Neural crest cell (in vitro differentiated cells): ENCODE measurements at regions not wholly inside any gene's neighbourhood (a gene's known extent, or its start where the extent isn't known, plus 50 kb on each side); places are given as distances from the start of the nearest gene placed in this dataset.

Experiments
- DNase-seq: peaks from one replicate; pipeline ENCODE4 v3.0.0; 2021; ENCODE audit warnings: low read depth, mixed read lengths, low spot score
- H3K27ac Mint-ChIP-seq: one replicate; pipeline ENCODE4 v1.8.0; 2021; ENCODE audit warnings: mild to moderate bottlenecking, mixed read lengths; ENCODE audit not compliant: unreplicated experiment
- H3K27me3 Mint-ChIP-seq: 2 replicates; pipeline ENCODE4 v1.8.0; 2021; ENCODE audit warnings: low read depth, mild to moderate bottlenecking, mixed read lengths
- H3K36me3 Mint-ChIP-seq: 2 replicates; pipeline ENCODE4 v1.8.0; 2021; ENCODE audit warnings: low read depth, mild to moderate bottlenecking, mixed read lengths
- H3K4me1 Mint-ChIP-seq: 2 replicates; pipeline ENCODE4 v1.8.0; 2021; ENCODE audit warnings: mixed read lengths
- H3K4me3 Mint-ChIP-seq: one replicate; pipeline ENCODE4 v1.8.0; 2021; ENCODE audit warnings: mild to moderate bottlenecking, mixed read lengths
- H3K9me3 Mint-ChIP-seq: 2 replicates; pipeline ENCODE4 v1.8.0; 2021; ENCODE audit warnings: mixed read lengths
- CTCF ChIP-seq: fragments of 200-600 bp; sonication (generic); conservative IDR thresholded peaks from 2 replicates; pipeline ENCODE4 v1.5.0; 2021; ENCODE audit warnings: antibody characterized with exemption, mild to moderate bottlenecking

GRCh38 chr14:53493860-53494259, 340.7 kb upstream of the DDHD1 start:
- Mint-ChIP-seq H3K9me3 (peaks cover 2% of the 10 kb centered on the region), H3K36me3 (no peaks in the 10 kb centered on the region), H3K4me3 (no peak overlapping the region), H3K4me1 (no peaks in the 10 kb centered on the region), H3K27me3 (no peaks in the 10 kb centered on the region), H3K27ac (no peak overlapping the region)
- TF ChIP-seq CTCF: no peak
- DNase-seq: no peak

GRCh38 chr14:53493320-53493719, 340.2 kb upstream of the DDHD1 start:
- Mint-ChIP-seq H3K4me1 (no peaks in the 10 kb centered on the region), H3K36me3 (no peaks in the 10 kb centered on the region), H3K27me3 (no peaks in the 10 kb centered on the region), H3K27ac (no peak overlapping the region), H3K9me3 (no peaks in the 10 kb centered on the region), H3K4me3 (no peak overlapping the region)
- DNase-seq: no peak
- TF ChIP-seq CTCF: no peak

GRCh38 chr14:53491884-53492277, 338.8 kb upstream of the DDHD1 start:
- no peak for DNase-seq
- no peaks in the 10 kb centered on the region for H3K9me3 Mint-ChIP-seq
- no peaks in the 10 kb centered on the region for H3K4me1 Mint-ChIP-seq
- H3K27me3 Mint-ChIP-seq: no peaks in the 10 kb centered on the region
- H3K27ac Mint-ChIP-seq: no peak overlapping the region
- TF ChIP-seq CTCF: no peak
- no peaks in the 10 kb centered on the region for H3K36me3 Mint-ChIP-seq
- no peak overlapping the region for H3K4me3 Mint-ChIP-seq

- H3K36me3 Mint-ChIP-seq: no peaks in the 10 kb centered on the region
- no peaks in the 10 kb centered on the region for H3K4me1 Mint-ChIP-seq
- DNase-seq: no peak
- H3K9me3 Mint-ChIP-seq: peaks cover 2% of the 10 kb centered on the region
- no peak overlapping the region for H3K27ac Mint-ChIP-seq
- no peak for TF ChIP-seq CTCF
- no peaks in the 10 kb centered on the region for H3K27me3 Mint-ChIP-seq
- H3K4me3 Mint-ChIP-seq: no peak overlapping the region
Measured at GRCh38 chr14:53491256-53491883, 338.2 kb upstream of the DDHD1 start.

- Mint-ChIP-seq H3K9me3 (peaks cover 19% of the 10 kb centered on the region), H3K36me3 (peaks cover 6% of the 10 kb centered on the region), H3K4me3 (no peak overlapping the region), H3K27me3 (no peaks in the 10 kb centered on the region), H3K4me1 (peaks cover 14% of the 10 kb centered on the region), H3K27ac (peak overlapping the region; percentile 12)
- TF ChIP-seq CTCF: no peak
- no peak for DNase-seq
Measured at GRCh38 chr14:53478174-53478573, 325.1 kb upstream of the DDHD1 start.

- no peak for DNase-seq
- no peak overlapping the region for H3K4me3 Mint-ChIP-seq
- no peak overlapping the region for H3K27ac Mint-ChIP-seq
- no peaks in the 10 kb centered on the region for H3K9me3 Mint-ChIP-seq
- no peaks in the 10 kb centered on the region for H3K36me3 Mint-ChIP-seq
- peaks cover 10% of the 10 kb centered on the region for H3K4me1 Mint-ChIP-seq
- H3K27me3 Mint-ChIP-seq: no peaks in the 10 kb centered on the region
- no peak for TF ChIP-seq CTCF
Measured at GRCh38 chr14:53473480-53473879, 320.4 kb upstream of the DDHD1 start.
